ENCODE measurements at regions not wholly inside any gene's neighbourhood (a gene's known extent, or its start where the extent isn't known, plus 50 kb on each side); places are given as distances from the start of the nearest gene placed in this dataset.

DNA sequence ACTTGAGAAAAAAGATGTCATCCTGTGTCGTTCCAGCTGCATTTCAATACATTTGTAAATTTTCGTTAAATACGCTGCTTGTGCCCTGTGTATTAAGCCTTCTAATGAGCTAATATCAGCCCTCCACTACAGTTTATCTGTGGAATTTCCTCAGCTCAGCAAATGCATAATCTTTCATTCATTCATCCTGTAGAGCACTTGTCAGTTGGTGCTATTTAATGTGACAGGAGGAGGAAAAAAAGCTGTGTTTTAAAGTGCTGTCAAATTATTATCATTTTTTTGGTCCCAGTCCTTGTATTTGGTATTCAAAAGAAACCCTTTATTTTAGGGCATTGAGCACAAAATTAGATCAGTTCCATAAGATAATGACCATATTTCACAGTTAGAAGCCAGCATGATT is 184.7 kb downstream of the FAT3 start:
- Histone ChIP-seq H4K20me1 (ENCODE audit: insufficient read depth) (no peaks in the 10 kb centered on the region), H3F3A (ENCODE audit: insufficient read depth, low read length, poor library complexity, severe bottlenecking) (no peaks in the 10 kb centered on the region), H3K27me3 (ENCODE audit: insufficient read depth, low read depth, low read length) (no peaks in the 10 kb centered on the region), H3K9ac (ENCODE audit: low read length) (peak overlapping the region; percentile 46), H3K79me2 (replicated peaks; ENCODE audit: insufficient read depth, low read length) (peaks cover 17% of the 10 kb centered on the region), H3K4me2 (ENCODE audit: low read length) (peak overlapping the region; percentile 15), H3K36me3 (ENCODE audit: insufficient read depth, low read length) (no peaks in the 10 kb centered on the region), H2AFZ (ENCODE audit: low read depth, low read length) (no peak overlapping the region), H3K9me2 (ENCODE audit: insufficient read depth, low read length) (no peaks in the 10 kb centered on the region), H3K27ac (ENCODE audit: low read length) (peak overlapping the region; percentile 75), H3K9me3 (ENCODE audit: low read length) (no peaks in the 10 kb centered on the region), H3K4me3 (ENCODE audit: low read length) (peak overlapping the region; percentile 42)
- TF ChIP-seq EZH2 (IDR thresholded peaks at IDR 0.05; ENCODE audit: borderline replicate concordance, insufficient read depth, low read length, poor library complexity, severe bottlenecking) = no peak
- TF ChIP-seq MXI1 (conservative IDR thresholded peaks at IDR 0.05; ENCODE audit: poor library complexity, severe bottlenecking) = no peak
- TF ChIP-seq, protein P1, sequence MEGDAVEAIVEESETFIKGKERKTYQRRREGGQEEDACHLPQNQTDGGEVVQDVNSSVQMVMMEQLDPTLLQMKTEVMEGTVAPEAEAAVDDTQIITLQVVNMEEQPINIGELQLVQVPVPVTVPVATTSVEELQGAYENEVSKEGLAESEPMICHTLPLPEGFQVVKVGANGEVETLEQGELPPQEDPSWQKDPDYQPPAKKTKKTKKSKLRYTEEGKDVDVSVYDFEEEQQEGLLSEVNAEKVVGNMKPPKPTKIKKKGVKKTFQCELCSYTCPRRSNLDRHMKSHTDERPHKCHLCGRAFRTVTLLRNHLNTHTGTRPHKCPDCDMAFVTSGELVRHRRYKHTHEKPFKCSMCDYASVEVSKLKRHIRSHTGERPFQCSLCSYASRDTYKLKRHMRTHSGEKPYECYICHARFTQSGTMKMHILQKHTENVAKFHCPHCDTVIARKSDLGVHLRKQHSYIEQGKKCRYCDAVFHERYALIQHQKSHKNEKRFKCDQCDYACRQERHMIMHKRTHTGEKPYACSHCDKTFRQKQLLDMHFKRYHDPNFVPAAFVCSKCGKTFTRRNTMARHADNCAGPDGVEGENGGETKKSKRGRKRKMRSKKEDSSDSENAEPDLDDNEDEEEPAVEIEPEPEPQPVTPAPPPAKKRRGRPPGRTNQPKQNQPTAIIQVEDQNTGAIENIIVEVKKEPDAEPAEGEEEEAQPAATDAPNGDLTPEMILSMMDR (IDR thresholded peaks at IDR 0.05; ENCODE audit: poor library complexity, severe bottlenecking) = no peak
- TF ChIP-seq POLR2AphosphoS5 (IDR thresholded peaks at IDR 0.05) = peak; percentile 66
- TF ChIP-seq SMC3 (conservative IDR thresholded peaks at IDR 0.05; ENCODE audit: poor library complexity) = peak; percentile 40
- TF ChIP-seq EP300 (conservative IDR thresholded peaks at IDR 0.05; ENCODE audit: poor library complexity, severe bottlenecking) = peak; percentile 94
- peak; percentile 36 for TF ChIP-seq RAD21 (conservative IDR thresholded peaks at IDR 0.05)
- TF ChIP-seq, protein P2, sequence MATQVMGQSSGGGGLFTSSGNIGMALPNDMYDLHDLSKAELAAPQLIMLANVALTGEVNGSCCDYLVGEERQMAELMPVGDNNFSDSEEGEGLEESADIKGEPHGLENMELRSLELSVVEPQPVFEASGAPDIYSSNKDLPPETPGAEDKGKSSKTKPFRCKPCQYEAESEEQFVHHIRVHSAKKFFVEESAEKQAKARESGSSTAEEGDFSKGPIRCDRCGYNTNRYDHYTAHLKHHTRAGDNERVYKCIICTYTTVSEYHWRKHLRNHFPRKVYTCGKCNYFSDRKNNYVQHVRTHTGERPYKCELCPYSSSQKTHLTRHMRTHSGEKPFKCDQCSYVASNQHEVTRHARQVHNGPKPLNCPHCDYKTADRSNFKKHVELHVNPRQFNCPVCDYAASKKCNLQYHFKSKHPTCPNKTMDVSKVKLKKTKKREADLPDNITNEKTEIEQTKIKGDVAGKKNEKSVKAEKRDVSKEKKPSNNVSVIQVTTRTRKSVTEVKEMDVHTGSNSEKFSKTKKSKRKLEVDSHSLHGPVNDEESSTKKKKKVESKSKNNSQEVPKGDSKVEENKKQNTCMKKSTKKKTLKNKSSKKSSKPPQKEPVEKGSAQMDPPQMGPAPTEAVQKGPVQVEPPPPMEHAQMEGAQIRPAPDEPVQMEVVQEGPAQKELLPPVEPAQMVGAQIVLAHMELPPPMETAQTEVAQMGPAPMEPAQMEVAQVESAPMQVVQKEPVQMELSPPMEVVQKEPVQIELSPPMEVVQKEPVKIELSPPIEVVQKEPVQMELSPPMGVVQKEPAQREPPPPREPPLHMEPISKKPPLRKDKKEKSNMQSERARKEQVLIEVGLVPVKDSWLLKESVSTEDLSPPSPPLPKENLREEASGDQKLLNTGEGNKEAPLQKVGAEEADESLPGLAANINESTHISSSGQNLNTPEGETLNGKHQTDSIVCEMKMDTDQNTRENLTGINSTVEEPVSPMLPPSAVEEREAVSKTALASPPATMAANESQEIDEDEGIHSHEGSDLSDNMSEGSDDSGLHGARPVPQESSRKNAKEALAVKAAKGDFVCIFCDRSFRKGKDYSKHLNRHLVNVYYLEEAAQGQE (IDR thresholded peaks at IDR 0.05; ENCODE audit: borderline replicate concordance) = peak; percentile 45
- TF ChIP-seq TAF1 (IDR thresholded peaks at IDR 0.05; ENCODE audit: low read depth) = no peak

DNA sequence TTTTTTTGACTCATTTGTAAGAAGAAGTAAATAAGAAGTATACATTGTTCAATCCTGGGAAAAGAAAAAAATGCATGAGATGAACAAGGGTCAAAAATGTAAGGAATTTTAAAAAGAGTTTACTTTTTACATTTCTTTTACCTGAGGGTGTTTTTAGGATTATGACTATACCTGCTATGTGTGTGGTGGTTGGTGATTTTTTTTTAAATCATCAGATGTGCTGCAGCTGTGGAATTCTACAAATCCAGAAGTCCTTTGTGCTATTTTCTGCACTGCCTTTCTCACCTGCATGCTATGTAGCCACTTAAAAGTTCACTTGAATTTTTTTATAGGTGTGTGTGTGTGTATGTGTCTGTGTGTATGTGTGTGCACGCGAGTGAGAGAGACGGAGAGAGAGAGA is 185.3 kb downstream of the FAT3 start:
- Histone ChIP-seq H3K79me2 (replicated peaks; ENCODE audit: insufficient read depth, low read length) (peaks cover 17% of the 10 kb centered on the region), H3K9ac (ENCODE audit: low read length) (no peak overlapping the region), H4K20me1 (ENCODE audit: insufficient read depth) (no peaks in the 10 kb centered on the region), H3K9me3 (ENCODE audit: low read length) (no peaks in the 10 kb centered on the region), H3K27ac (ENCODE audit: low read length) (peak overlapping the region; percentile 75), H2AFZ (ENCODE audit: low read depth, low read length) (no peak overlapping the region), H3K4me2 (ENCODE audit: low read length) (no peak overlapping the region), H3K9me2 (ENCODE audit: insufficient read depth, low read length) (no peaks in the 10 kb centered on the region), H3F3A (ENCODE audit: insufficient read depth, low read length, poor library complexity, severe bottlenecking) (no peaks in the 10 kb centered on the region), H3K27me3 (ENCODE audit: insufficient read depth, low read depth, low read length) (no peaks in the 10 kb centered on the region), H3K36me3 (ENCODE audit: insufficient read depth, low read length) (no peaks in the 10 kb centered on the region), H3K4me3 (ENCODE audit: low read length) (peak overlapping the region; percentile 42)
- TF ChIP-seq MXI1 (conservative IDR thresholded peaks at IDR 0.05; ENCODE audit: poor library complexity, severe bottlenecking) (no peak), TAF1 (IDR thresholded peaks at IDR 0.05; ENCODE audit: low read depth) (no peak), SMC3 (conservative IDR thresholded peaks at IDR 0.05; ENCODE audit: poor library complexity) (no peak), RAD21 (conservative IDR thresholded peaks at IDR 0.05) (no peak), EP300 (conservative IDR thresholded peaks at IDR 0.05; ENCODE audit: poor library complexity, severe bottlenecking) (no peak), EZH2 (IDR thresholded peaks at IDR 0.05; ENCODE audit: borderline replicate concordance, insufficient read depth, low read length, poor library complexity, severe bottlenecking) (no peak), POLR2AphosphoS5 (IDR thresholded peaks at IDR 0.05) (no peak)
- TF ChIP-seq, protein P2 (IDR thresholded peaks at IDR 0.05; ENCODE audit: borderline replicate concordance) = no peak
- TF ChIP-seq, protein P1 (IDR thresholded peaks at IDR 0.05; ENCODE audit: poor library complexity, severe bottlenecking) = no peak

Data from neural cell (in vitro differentiated cells).